ENCODE measurements at regions not wholly inside any gene's neighbourhood (a gene's known extent, or its start where the extent isn't known, plus 50 kb on each side); places are given as distances from the start of the nearest gene placed in this dataset.

DNA sequence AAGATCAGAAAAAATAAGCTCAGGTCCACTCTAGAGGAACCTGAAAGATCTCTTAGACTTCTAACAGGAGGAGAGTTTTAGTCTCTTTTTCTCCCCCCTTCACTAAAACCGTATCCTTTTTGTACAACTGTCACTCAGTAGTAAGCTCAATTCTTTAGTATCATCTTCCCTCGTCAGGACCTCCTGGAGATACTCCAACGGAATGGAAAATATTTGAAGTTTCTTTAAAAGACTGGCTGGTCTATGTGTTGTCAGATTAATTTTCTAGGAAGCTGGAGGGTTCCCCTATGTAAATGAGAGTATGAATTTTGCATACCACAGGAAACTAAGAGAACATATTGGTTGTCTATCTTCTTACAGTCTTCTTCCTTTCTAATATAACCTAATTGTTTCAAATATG, 747.7 kb upstream of the CBLB start:
- no peak for DNase-seq

DNA sequence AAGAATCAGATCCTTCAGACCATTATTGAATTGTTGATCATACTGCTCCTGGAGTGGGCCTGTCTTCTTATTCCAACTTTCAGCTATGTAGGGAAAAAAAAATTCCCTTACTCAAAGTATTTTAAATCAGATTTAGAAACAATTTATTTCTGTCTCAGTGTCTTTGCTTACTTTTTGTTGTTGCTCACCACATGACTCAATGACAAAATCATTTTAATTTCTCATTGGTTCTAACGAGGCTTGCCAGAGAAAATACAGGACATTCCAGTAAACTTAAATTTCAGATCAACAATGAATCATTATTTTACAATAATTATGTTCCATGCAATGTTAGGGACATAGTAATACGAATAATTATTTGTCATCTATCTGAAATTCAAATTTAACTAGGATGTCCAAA, 748.5 kb upstream of the CBLB start:
- DNase-seq = no peak

DNA sequence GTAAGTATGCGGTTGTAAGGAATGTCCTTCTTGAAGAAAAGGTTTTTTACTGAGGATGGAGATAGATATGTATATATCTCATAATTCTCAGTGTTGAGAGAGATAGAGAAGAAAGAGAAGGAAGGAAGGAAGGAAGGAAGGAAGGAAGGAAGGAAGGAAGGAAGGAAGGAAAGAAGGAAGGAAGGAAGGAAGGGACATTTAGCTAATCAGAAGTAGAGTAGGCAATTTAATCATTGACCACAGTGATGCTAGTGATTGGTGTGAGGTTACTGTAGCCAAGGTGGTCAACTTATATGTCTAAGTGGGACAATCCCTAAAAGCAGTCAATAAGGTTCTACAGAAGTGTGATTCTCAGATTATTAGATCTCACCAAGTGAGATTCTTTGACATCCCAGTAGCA, 751.8 kb upstream of the CBLB start:
- DNase-seq = no peak

DNA sequence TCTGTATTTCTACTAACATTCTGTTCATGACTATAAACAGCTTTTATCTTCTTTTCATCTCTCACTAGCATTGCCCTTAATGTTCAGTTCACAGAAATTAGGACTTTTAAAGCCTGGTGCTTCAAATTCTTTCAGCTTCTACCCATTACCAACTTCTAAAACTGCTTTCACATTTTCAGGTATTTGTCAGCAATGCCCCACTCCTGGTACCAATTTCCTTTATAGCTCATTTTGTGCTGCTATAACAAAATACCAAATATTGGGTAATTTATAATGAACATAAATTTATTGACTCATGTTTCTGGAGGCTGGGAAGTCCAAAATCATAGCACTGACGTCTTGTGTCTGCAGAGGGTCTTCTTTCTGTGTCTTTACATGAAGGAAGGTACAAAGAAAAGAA, 753.1 kb upstream of the CCDC54 start:
- no peak for DNase-seq

DNA sequence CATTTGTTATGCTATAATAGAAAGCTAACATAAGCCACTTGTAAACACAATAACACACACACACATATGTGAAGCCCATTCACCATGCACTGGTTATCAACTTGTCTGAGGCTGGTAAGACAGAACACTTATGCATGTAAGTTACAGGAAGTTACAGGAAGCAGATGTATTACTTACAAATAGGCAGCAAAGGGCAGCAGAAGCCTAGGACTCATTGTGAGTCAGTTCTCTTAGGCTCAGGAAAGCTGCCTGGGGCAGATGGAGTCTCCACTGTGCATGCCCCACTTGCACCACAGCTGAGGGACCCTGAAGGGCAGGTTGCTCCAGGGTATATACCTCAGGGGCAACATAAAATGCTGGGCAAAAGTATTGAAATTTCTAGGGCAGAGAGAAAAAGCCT, 748.8 kb upstream of the CCDC54 start:
- no peak for DNase-seq

DNA sequence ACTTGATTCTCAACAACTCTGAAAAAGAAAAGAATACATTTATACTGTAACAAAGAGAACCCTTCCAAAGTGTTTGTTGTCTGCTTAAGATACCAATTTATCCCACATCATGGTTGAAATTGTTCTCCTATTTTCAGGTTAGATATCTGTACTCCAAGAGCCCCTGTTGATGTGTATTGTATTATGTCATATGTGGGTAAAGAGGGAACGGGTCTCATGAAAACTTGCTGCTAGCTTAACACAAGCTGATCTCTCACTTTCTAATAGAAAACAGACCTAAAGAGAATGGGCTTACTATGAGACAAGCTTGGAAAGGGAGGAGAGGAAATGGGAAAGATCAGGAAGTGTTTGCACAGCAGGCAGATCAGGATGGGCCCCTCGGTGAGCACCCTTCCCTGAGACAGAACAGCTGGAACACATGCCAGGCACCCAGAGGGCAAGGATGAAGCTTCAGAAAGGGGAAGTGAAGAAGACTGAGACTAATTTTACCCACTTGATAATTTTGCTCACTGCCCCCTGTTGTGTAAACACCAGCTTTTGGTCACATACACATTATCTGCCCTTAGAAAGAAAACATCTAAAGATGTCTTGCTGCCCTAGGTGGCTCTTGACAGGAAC, 747.9 kb upstream of the CCDC54 start:
- DNase-seq = no peak

DNA sequence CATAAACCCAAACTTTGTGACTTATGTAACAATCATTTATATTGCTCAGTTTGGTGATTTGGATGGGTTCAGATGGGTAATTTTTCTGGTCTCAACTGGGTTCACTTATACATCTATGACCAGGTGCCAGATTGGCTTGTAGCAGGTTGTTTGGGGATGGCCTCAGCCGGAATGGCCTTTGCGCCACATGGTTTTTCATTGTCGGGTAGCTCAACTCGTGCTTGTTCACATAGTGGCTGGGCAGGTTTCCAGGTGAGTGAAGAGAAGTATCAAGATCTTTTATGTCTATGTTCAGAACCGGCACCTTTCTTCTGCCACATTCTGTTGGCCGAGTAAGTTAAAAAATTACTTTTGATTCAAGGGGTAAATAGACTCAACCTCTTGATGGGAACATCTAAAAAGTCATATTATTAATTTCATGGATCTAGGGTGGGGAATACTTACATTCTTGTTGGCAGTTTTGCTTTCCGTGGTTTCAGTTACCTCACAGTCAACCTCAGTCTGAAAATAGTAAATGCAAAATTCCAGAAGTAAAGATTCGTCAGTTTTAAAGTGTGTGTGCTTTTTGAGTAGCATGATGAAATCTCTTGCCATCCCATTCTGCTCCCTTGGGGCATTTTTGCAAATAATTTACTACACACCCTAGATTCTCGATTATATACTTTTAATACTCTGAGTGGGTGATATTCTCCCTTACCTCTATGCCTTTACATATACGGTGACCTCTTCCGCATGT, 745.7 kb upstream of the CCDC54 start:
- DNase-seq = no peak

DNA sequence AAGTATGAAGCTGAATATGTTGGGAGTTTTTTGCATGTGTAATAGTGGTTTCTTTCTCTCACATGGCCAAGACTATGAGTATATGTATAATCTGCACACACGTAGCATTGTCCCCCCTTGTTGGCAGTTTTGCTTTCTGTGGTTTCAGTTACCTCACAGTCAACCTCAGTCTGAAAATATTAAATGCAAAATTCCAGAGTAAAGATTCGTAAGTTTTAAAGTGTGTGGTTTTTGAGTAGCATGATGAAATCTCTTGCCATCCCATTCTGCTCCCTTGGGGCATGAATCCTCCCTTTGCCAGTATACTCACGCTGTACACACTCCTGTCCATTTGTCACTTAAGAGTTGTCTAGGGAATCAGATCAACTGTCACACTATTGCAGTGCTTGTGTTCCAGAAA, 742.0 kb upstream of the CCDC54 start:
- no peak for DNase-seq

DNA sequence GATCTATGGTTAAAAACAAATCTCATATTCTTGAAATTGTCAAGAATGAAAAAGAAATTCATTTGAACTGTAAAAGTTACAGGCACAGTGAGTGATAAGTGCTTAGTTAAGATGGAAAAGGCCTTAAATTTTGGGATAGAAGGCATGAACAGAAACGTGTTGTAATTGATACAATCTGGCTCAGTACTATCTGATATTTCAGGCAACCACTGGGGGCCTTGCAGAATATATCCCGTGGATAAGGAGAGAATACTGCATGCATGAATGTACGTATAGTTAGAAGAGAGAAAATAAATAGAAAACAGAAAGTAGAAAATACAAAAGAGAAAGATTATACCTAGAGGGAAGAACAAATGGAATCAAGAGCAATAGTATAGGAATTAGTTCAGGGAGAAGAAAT, 741.4 kb upstream of the CCDC54 start:
- DNase-seq = no peak

DNA sequence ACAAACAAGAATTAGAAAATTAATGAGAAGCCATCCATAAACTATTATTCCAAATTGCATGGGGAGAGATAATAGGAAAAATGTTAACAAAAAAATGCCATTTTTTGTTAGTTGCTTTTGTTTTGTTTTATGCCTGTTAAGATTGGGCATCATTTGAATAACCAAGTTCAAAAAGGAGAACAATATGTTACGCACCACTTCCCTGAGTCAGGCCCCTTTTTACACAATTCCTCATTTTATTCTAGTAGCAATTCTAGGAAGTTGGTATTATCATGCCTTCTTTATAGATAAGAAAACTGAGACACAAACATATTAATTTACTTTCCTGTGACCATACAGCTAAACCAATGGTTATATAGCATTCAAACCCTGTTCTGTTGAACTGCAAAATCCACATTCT, 736.9 kb upstream of the CCDC54 start:
- DNase-seq = no peak

DNA sequence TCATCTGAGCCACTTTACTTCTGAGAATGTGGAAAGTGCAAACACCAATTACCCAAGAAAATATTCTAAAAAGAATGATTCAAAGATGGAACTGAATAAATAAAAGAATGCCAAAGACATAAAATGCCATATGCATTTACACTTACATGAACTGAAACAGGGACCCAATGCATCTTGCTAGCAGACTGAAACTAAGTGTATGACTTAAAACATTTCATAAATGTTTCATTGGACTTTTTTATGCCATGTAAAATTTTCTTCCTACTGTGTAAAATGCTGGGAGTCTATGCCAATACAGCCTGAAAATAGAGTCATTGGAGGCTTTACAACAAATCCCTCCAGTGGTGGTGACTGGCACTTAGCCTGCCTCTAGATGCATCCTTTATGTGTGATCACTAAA, 735.1 kb upstream of the CCDC54 start:
- DNase-seq = no peak

DNA sequence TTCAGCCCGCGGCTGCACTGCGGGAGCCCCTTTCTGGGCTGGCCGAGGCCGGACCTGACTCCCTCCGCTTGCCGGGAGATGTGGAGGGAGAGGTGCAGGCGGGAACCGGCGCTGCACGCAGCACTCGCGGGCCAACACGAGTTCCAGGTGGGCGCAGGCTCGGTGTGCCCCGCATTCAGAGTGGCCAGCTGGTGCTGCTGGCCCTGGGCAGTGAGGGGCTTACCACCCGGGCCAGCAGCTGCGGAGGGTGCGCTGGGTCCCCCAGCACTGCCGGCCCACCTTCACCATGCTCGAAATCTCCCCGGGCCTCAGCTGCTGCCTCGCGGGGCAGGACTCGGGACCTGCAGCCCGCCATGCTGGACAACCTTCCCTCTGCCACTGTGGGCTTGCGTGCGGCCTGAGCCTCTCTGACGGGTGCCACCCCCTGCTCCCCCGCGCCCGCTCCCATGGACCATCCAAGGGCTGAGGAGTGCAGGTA, 733.5 kb upstream of the CCDC54 start:
- DNase-seq = no peak

DNA sequence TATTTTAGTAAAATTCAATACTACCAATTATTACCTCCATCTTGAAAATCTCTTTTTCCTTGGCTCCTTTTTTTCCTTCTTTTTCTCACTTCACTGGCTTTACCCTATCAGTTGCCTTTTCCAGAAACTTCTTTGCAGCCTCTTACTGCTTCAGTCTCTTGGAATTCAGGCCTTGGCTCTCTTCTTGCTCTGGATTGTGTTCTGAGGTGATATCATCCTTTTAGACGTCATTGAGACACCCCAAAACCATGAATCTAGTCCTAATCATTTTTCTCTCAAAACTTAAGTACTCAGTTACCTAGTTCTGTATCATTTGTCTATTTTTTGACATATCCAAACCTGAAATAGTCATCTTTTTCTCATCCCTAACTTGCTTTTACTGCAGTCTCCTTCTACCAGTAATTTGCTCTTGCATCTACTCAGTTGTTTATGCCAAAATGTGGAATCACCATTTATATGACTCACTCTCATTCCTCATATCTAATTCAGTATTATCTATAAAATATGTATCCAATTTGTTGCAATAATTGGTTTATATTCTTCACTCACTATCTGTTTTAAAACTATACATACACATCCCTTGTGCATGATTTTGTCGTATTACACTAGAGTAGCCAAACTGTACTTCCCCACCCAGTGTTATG, 703.2 kb upstream of the CCDC54 start:
- no peak for DNase-seq

DNA sequence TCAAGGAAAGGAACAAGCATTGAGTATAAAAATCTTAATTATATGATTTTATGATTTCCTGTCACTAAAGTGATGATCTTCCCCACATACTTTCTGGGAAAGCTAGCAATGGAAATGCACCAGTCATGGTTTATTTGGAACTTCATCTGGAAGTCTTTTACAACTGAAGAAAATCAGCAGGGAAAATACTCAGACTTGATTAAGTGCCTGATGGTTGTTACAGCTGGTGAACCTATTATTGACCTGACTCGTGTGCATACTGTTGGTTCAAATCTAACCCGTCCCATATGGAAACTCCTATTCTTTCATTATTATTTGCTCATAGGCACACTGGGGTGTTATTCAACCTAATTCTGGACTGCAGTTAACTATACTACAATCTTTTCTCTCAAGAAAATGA, 701.8 kb upstream of the CCDC54 start:
- no peak for DNase-seq

DNA sequence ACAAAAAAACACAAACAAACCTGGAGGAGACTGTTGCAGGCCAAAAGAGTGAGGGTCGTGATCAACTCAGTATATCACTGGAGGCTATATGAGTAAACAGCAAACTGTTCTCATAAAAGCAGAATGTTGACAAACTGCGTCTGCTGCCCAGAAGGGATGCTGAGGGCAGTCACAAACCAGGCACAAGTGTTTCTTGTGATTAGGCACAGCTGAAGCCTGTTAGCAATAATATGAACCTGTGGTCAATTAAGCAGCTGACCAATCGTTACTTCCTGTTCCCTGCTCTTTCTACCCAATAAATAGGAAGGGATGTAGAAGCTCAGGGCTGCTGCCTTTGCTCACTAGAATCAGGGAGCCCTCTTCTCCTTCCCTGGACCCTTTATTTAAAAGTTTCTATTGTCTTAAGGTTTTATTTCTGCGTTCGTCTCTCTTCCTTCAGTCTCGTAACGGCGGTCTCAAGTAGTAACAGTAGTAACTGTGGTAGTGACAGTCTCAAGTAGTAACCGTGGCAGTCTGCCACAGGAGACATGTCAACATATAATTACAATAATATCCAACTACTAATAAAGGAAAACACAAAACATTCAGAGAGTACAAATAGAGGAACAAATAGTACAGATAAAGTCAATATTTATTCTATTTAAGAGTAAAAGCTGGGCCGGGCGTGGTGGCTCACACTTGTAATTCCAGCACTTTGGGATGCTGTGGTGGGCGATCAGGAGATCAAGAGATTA, 698.4 kb upstream of the CCDC54 start:
- DNase-seq = no peak

DNA sequence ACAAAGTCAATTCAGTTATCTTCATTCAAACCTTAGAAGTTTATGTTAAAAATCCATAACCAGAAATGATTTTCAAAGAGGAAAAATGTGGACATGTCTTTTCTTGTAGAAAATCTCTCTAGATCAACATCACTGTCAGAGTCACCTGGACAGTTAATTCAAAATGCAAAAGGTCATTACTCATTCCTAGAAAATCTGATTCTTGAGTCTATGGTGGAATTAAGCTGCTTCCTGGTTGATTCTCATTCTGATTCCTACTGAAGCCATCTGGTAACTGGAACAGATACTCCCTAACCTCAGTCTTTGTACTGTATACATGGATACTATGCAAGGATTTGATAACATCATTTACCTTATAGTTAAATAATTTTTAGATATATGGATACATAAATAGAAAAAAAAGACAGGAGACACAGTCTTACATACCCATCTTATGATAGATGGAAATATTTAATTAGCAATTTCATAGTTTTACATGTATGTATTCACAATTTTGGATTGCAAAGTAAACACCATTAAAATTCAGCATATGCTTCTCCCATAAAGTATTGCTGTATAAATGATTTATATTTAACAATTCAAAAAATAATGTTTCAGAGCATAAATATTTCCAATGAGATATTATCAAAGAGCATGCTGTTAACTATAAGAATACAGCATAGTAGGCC, 693.2 kb upstream of the CCDC54 start:
- DNase-seq = no peak

DNA sequence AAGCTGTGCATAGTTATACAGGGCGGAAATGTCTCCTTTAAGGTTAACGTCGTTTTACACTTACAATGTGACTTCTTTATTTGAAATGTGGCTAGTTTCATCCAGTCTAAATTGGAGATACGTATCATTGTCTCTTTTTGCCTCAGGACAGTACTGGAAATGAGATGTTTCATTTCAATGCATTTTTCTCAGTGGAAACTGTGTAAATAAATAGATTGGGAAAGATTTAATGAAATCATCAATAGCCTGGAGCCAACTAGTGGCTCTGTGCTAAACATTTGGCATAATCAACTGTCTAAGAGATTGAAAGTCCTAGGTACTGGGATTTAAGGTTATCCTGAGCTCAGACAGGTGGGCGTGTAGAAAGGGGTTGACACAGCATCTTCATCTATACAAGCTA, 691.5 kb upstream of the CCDC54 start:
- no peak for DNase-seq

DNA sequence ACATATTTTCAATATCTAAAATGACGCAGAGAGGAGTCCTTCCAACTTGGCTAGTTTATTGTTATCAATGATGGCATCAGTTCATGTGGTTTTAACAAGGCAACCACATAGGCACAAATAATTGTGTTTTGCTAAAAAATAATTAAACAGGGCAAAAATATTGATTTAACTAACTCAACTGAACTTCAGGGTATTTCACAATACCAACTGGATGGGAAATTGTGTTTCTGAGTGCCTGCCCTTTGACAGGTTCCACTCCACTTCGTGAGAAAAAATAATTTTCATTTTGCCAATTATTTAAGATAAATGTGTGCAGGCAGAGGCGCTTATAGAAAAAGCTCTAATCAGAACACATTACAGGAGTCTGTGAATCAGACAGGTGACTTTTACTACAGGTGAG, 689.3 kb upstream of the CCDC54 start:
- no peak for DNase-seq

DNA sequence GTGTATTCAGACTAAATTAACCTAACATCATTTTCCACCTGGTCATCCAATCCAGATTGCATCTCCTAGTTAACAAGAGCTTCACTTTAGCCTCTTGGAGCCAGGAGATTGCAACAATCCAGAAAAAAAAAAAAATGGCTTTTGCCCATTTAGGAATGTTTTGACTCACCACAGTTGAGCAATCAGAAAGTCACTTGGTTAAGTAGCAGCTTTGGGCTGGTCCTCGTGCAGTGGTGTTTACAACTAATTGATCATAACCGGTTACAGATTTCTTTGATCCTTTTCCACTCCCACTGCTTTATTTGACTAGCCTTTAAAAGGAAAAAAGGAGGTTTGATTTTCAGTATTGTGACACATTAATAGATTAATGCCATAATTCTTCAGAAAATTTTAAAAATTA, 688.8 kb upstream of the CCDC54 start:
- no peak for DNase-seq

DNA sequence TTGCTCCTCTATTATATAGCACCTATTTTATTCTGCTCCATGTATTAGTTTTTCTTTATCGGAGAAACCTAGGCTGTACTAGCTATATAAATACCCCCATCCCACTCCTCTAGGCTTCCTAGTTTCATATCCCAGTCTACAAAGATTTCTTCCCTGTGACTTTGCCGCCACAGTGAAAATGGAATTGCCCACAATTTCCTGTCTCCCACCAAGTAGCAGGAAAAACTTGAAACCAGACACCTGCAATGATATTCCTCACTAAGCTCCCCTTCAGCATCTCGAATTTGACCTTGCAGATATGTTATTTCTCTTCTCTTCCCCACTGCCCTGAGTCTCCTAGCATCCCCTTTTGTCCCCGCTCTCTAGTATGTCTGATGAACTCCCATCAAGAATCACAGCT, 685.8 kb upstream of the CCDC54 start:
- no peak for DNase-seq

DNA sequence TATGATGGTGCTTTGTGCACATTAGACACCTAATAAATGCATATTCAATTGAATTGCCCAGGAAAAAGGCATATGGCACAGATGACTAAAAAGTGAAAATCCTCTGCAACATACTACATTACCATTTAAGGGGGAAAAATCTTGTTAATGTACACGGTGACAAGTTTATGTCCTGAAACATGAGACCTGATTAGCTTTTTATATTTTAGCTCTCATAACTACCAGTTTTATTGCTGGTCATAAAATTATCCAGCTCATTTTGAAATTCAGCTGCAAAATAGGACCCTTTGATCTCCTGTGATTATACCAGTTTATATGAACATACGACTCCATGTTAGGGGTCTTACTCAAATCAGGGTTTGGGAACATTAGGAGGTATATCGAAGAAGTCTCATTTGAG, 684.6 kb upstream of the CCDC54 start:
- no peak for DNase-seq

DNA sequence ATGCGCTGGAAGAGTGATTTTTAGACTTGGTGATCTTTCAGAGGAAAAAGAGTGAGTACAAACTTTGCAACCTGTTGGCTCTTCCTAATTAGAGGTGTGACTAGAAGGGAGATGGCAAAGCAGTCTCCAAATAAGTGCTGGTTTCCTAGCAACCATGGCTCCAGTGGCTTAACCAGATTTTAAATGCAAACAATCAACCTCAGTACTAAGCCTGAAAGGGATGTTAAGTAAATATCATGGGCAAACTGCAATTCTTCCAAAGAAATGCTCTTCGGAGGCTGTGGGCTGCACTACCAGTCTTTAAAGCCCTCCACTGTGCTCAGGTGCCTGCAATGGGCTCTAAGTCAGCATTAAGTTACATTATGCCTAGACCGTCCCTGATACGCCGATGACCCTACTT, 678.1 kb upstream of the CCDC54 start:
- no peak for DNase-seq

DNA sequence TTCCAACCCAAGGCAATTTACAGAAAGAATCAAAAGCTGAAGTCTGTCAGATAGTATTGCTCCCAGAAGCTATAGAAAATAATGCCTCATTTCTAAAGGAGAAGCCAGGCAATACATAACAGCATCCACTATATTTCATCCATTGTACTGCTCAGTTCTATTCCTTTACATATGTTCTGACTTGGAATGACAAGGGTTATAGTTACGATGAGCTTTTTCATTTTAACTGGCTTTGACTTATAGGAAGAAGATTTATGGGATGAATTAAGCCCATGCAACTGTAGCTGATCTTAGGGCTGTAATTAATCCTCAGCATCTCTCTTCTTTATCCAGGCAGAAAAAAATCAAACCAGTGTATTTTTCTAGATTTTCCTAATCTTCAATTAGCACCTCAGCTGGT, 676.3 kb upstream of the CCDC54 start:
- DNase-seq = no peak

Data from left kidney (tissue), 1 donor.